ENCODE measurements at regions not wholly inside any gene's neighbourhood (a gene's known extent, or its start where the extent isn't known, plus 50 kb on each side); places are given as distances from the start of the nearest gene placed in this dataset.

- no peak for TF ChIP-seq CTCF (IDR thresholded peaks at IDR 0.05; ENCODE audit: low read length)
- TF ChIP-seq EZH2 (IDR thresholded peaks at IDR 0.05; ENCODE audit: borderline replicate concordance, low read length) = no peak
Observed at GRCh38 chrX:45697591-45697990, 496.9 kb upstream of the DIPK2B start.

Data from OCI-LY1 (cell line).